ENCODE measurements at regions not wholly inside any gene's neighbourhood (a gene's known extent, or its start where the extent isn't known, plus 50 kb on each side); places are given as distances from the start of the nearest gene placed in this dataset.
A peak's percentile ranks its signal among the peaks of the same experiment; 100 is the strongest.

GRCh38 chr6:22145823-22146677 lies 150.8 kb downstream of the PRL start:
- peak in 8 of 12 donors; percentile 25 to 63 (median 43) for TF ChIP-seq CTCF (IDR thresholded peaks at IDR 0.05)
- TF ChIP-seq POLR2A (IDR thresholded peaks at IDR 0.05): no peak

Measured in heart left ventricle (tissue), 13 donors.